ENCODE measurements at regions not wholly inside any gene's neighbourhood (a gene's known extent, or its start where the extent isn't known, plus 50 kb on each side); places are given as distances from the start of the nearest gene placed in this dataset.
"Not testable (repeated sequence)": the region's sequence is repeated elsewhere in the genome, so short reads cannot be mapped to it uniquely, and the experiment has no call there.

DNA sequence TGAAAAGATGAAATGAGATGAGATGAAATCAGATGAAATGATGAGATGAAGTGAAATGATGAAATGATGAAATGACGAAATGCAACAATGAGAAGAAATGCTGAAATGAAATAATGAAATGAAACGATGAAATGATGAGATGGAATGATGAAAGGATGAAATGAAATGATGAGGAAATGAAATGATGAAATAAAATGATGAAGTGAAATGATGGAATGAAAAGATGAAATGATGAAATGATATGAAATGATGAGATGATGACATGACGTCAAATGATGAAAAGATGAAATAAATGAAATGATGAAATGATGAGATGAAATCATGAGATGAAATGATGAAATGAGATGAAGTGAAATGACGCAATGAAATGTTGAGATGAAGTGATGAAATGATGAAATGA, 4996.9 kb upstream of the OR11H1 start:
- TF ChIP-seq, protein P1, sequence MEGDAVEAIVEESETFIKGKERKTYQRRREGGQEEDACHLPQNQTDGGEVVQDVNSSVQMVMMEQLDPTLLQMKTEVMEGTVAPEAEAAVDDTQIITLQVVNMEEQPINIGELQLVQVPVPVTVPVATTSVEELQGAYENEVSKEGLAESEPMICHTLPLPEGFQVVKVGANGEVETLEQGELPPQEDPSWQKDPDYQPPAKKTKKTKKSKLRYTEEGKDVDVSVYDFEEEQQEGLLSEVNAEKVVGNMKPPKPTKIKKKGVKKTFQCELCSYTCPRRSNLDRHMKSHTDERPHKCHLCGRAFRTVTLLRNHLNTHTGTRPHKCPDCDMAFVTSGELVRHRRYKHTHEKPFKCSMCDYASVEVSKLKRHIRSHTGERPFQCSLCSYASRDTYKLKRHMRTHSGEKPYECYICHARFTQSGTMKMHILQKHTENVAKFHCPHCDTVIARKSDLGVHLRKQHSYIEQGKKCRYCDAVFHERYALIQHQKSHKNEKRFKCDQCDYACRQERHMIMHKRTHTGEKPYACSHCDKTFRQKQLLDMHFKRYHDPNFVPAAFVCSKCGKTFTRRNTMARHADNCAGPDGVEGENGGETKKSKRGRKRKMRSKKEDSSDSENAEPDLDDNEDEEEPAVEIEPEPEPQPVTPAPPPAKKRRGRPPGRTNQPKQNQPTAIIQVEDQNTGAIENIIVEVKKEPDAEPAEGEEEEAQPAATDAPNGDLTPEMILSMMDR (IDR thresholded peaks at IDR 0.05) = not testable (repeated sequence)
- TF ChIP-seq POLR2A (IDR thresholded peaks at IDR 0.05) = not testable (repeated sequence)
